BE2C (cell line): ENCODE measurements at regions not wholly inside any gene's neighbourhood (a gene's known extent, or its start where the extent isn't known, plus 50 kb on each side); places are given as distances from the start of the nearest gene placed in this dataset.

Experiments
- DNase-seq: peaks from one replicate; pipeline ENCODE4 v3.0.0-alpha.2; 2020
- H3K27me3 ChIP-seq: fragments of 250-450 bp; sonication (Bioruptor Pico); 2 replicates; pipeline ENCODE4 v1.5.1; 2020; ENCODE audit warnings: mild to moderate bottlenecking
- H3K36me3 ChIP-seq: fragments of 250-450 bp; sonication (Bioruptor Pico); 2 replicates; pipeline ENCODE4 v1.5.1; 2020; ENCODE audit warnings: mild to moderate bottlenecking
- H3K4me1 ChIP-seq: fragments of 250-450 bp; sonication (Bioruptor Pico); 2 replicates; pipeline ENCODE4 v1.5.1; 2020
- H3K4me3 ChIP-seq: 2 replicates; pipeline ENCODE4 v1.5.1; 2011; ENCODE audit warnings: low read depth, low read length
- H3K9me3 ChIP-seq: fragments of 250-450 bp; sonication (Bioruptor Pico); 2 replicates; pipeline ENCODE4 v1.5.1; 2020
- CTCF ChIP-seq: IDR thresholded peaks from 2 replicates; pipeline ENCODE4 v1.5.1; 2012; ENCODE audit warnings: mild to moderate bottlenecking, low read depth, low read length

GRCh38 chr4:19735012-19735411, 516.7 kb upstream of the SLIT2 start:
- H3K27me3 ChIP-seq: no peaks in the 10 kb centered on the region
- no peaks in the 10 kb centered on the region for H3K36me3 ChIP-seq
- no peaks in the 10 kb centered on the region for H3K9me3 ChIP-seq
- no peak overlapping the region for H3K4me3 ChIP-seq
- H3K4me1 ChIP-seq: no peaks in the 10 kb centered on the region
- TF ChIP-seq CTCF: no peak
- no peak for DNase-seq

GRCh38 chr4:19729886-19730651, 521.6 kb upstream of the SLIT2 start:
- Histone ChIP-seq H3K36me3 (no peaks in the 10 kb centered on the region), H3K4me3 (no peak overlapping the region), H3K27me3 (no peaks in the 10 kb centered on the region), H3K9me3 (no peaks in the 10 kb centered on the region), H3K4me1 (no peaks in the 10 kb centered on the region)
- no peak for DNase-seq
- no peak for TF ChIP-seq CTCF

- no peak for TF ChIP-seq CTCF
- Histone ChIP-seq H3K27me3 (no peaks in the 10 kb centered on the region), H3K4me3 (no peak overlapping the region), H3K9me3 (no peaks in the 10 kb centered on the region), H3K4me1 (no peaks in the 10 kb centered on the region), H3K36me3 (no peaks in the 10 kb centered on the region)
- no peak for DNase-seq
Measured at GRCh38 chr4:19728773-19729172, 522.9 kb upstream of the SLIT2 start.

- no peak for DNase-seq
- no peaks in the 10 kb centered on the region for H3K27me3 ChIP-seq
- TF ChIP-seq CTCF: no peak
- H3K9me3 ChIP-seq: no peaks in the 10 kb centered on the region
- no peaks in the 10 kb centered on the region for H3K4me1 ChIP-seq
- H3K4me3 ChIP-seq: no peak overlapping the region
- H3K36me3 ChIP-seq: no peaks in the 10 kb centered on the region
Measured at GRCh38 chr4:19727141-19727540, 524.6 kb upstream of the SLIT2 start.

- H3K36me3 ChIP-seq: no peaks in the 10 kb centered on the region
- no peak for DNase-seq
- TF ChIP-seq CTCF: no peak
- no peaks in the 10 kb centered on the region for H3K4me1 ChIP-seq
- H3K27me3 ChIP-seq: no peaks in the 10 kb centered on the region
- H3K4me3 ChIP-seq: no peak overlapping the region
- H3K9me3 ChIP-seq: no peaks in the 10 kb centered on the region
Measured at GRCh38 chr4:19725130-19725529, 526.6 kb upstream of the SLIT2 start.

GRCh38 chr4:19722404-19722803, 529.3 kb upstream of the SLIT2 start:
- Histone ChIP-seq H3K4me1 (no peaks in the 10 kb centered on the region), H3K27me3 (no peaks in the 10 kb centered on the region), H3K9me3 (no peaks in the 10 kb centered on the region), H3K4me3 (no peak overlapping the region), H3K36me3 (no peaks in the 10 kb centered on the region)
- DNase-seq: no peak
- no peak for TF ChIP-seq CTCF
